SW 1271 (cell line): ENCODE measurements at regions not wholly inside any gene's neighbourhood (a gene's known extent, or its start where the extent isn't known, plus 50 kb on each side); places are given as distances from the start of the nearest gene placed in this dataset.

Source experiments
- DNase-seq, 2 experiments: peaks; one replicate each; lab custom pipeline; 2025; lab: John Stamatoyannopoulos, UW

- DNase-seq = no peak
Measured at GRCh38 chr7:76149847-76150691, 51.6 kb upstream of the SRRM3 start.
